ENCODE measurements at regions not wholly inside any gene's neighbourhood (a gene's known extent, or its start where the extent isn't known, plus 50 kb on each side); places are given as distances from the start of the nearest gene placed in this dataset.

- TF ChIP-seq EZH2 (IDR thresholded peaks at IDR 0.05; ENCODE audit: borderline replicate concordance, low read length) = no peak
- TF ChIP-seq CTCF (IDR thresholded peaks at IDR 0.05; ENCODE audit: low read length) = no peak
Measured at GRCh38 chr2:18200771-18201170, 322.3 kb downstream of the KCNS3 start.
